Heart left ventricle (tissue), 13 donors: ENCODE measurements at regions not wholly inside any gene's neighbourhood (a gene's known extent, or its start where the extent isn't known, plus 50 kb on each side); places are given as distances from the start of the nearest gene placed in this dataset.

ENCODE experiments used
- CTCF ChIP-seq, 12 donors: fragments of 200-600 bp; sonication (generic) in 4 of 12; IDR thresholded peaks; one replicate each; pipeline versions ENCODE4 v1.5.0 to v1.8.0; 2018 to 2022; ENCODE audit warnings: antibody characterized with exemption in 12 of 12, mild to moderate bottlenecking in 5 of 12
- POLR2A ChIP-seq, 2 donors: fragments of 450-650 bp; IDR thresholded peaks; one replicate each; pipeline ENCODE4 v1.6.1; 2017; ENCODE audit warnings: antibody characterized with exemption in 2 of 2, mild to moderate bottlenecking in 2 of 2, moderate library complexity in 2 of 2
- donor health status: ischemic (EF 13 %, LVEDD 7.1; RV severe dilation, severe dysfunction).
- donor health status: DM: no; HTN: yes; CAD: no.
- donor health status: DM: no; HTN: no; CAD: no.
- donor health status: ischemic (EF 25% LVEDD 6.9; RV normal size, moderate dysfunction).
- donor health status: ischemic (EF 25% LVEDD 5.7; RV mildly dilated, moderate dysfunction).
- donor health status: ischemic (EF 35%, LVEDD 5.7; RV mildly dilated, moderate dysfunction).
- donor health status: nonischemic (EF 11% LVEDD 7.7; RV severe dilation, severe dysfunction).
- donor health status: DM: yes; HTN: yes; CAD: no.
- donor health status: PGD.
- donor health status: ischemic (EF 29% LVEDD 5.4; RV normal size, mild dysfunction).
- donor health status: nonischemic (EF 23%, LVEDD 6.1; RV moderate dilation, normal function).

GRCh38 chr1:190754666-190755065 lies 277.0 kb upstream of the BRINP3 start:
- no peak for TF ChIP-seq CTCF (IDR thresholded peaks at IDR 0.05)
- no peak for TF ChIP-seq POLR2A (IDR thresholded peaks at IDR 0.05)
